ENCODE measurements at regions not wholly inside any gene's neighbourhood (a gene's known extent, or its start where the extent isn't known, plus 50 kb on each side); places are given as distances from the start of the nearest gene placed in this dataset.

DNA sequence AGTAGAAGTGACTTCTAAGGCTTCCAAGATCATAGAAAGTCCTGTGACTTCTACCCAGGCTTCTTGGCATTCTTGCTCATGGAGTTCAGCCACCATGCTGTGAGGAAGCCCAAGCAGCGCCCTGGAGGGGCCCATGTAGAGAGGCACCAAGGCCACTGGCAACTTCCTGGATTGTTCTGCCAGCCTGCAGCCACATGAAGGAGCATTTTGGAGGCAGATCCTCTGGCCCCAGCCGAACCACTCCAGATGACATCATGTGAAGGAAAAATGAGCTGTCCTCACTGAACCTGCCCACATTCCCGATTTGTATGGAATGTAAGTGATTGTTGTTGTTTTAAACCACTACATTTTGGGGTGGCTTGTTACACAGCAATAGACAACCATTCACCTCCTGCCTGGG lies 51.5 kb upstream of the MNX1 start:
- DNase-seq, result no peak

DNA sequence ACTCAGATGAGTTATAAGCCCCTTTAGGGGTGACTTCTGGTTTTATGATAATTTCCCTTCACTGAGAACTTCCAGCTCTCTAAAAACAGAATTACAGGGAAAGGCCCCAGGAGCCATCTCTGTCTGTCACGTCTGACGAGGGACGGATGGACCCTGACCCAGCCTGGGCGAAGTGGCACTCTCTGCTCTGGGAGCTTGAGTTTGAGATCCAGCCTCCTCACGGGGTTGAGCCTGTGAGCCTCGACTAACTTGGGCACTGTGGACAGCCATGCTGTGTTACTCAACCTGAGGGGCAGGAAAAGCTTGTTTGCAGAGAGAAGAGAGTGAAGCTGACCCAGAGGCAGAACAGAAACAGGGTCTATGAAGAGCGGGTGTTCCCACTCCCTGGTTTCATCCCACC lies 54.6 kb upstream of the MNX1 start:
- DNase-seq, result no peak

GRCh38 chr7:157072361-157072760 lies 61.9 kb upstream of the MNX1 start:
- DNase-seq, result no peak

GRCh38 chr7:157073335-157073734 lies 62.9 kb upstream of the MNX1 start:
- DNase-seq, result no peak

- no peak for DNase-seq
Observed at GRCh38 chr7:157073949-157074624, 63.6 kb upstream of the MNX1 start.

DNA sequence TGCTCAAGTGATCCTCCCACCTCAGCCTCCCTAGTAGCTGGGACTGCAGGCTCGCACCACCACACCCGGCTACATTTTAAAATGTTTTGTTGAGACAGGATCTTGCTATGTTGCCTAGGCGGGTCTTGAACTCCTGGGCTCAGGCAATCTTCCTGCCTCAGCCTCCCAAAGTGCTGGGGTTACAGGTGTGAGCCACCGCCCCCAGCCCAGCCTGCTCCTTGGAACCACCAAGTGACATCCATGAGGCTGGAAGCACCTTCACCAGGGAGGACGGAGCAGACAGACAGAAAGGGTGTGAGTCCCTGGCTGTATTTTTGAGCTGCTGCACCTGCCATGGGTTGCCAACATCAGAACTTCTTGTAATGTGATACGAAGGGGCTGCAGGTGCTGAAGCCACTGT lies 62.3 kb upstream of the UBE3C start:
- DNase-seq, result no peak

GRCh38 chr7:157077021-157077420 lies 61.7 kb upstream of the UBE3C start:
- no peak for DNase-seq

- peak in 1 of 3 donors; percentile 3 for DNase-seq
Observed at GRCh38 chr7:157077986-157078644, 60.6 kb upstream of the UBE3C start.

GRCh38 chr7:157079116-157079515 lies 59.6 kb upstream of the UBE3C start:
- no peak for DNase-seq

- DNase-seq, result no peak
Observed at GRCh38 chr7:157080111-157080730, 58.5 kb upstream of the UBE3C start.

- DNase-seq, result no peak
Observed at GRCh38 chr7:157086508-157087187, 52.1 kb upstream of the UBE3C start.

GRCh38 chr7:157087646-157088045 lies 51.1 kb upstream of the UBE3C start:
- DNase-seq, result no peak

DNA sequence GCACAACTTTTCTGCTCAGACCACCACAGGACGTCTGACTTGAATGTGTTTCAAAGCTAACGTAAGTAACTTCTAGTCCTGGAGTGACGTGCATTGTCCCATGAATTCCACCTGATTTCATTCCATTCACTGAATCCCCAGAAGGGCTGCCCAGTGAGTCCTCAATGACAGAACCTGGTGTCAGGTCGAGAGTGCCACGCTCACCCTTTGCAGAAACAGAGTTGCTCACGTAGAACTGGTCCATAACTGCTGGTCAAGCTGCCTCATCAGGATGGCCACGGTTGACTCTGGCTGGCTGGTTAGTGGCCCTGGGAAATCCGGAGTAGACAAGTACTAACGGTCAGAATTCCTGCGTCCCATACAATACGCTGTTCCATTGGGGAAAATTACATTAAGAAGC lies 50.6 kb upstream of the UBE3C start:
- no peak for DNase-seq

All from muscle of back (tissue), 3 donors.